ENCODE measurements at regions not wholly inside any gene's neighbourhood (a gene's known extent, or its start where the extent isn't known, plus 50 kb on each side); places are given as distances from the start of the nearest gene placed in this dataset.

GRCh38 chr3:137463131-137463530 lies 301.0 kb upstream of the SOX14 start:
- no peak for TF ChIP-seq POLR2A (IDR thresholded peaks at IDR 0.05)
- no peak for TF ChIP-seq CTCF (IDR thresholded peaks at IDR 0.05)
- TF ChIP-seq POLR2AphosphoS5 (IDR thresholded peaks at IDR 0.05): no peak

All from gastroesophageal sphincter (tissue), 3 donors.